Stimulated activated CD4-positive, alpha-beta T cell treated with anti-CD3 and anti-CD28 coated beads, Interleukin-12 subunit alpha, Interleukin-12 subunit beta, amount 100 ng/mL, for 24 hours (primary cell): ENCODE measurements at regions not wholly inside any gene's neighbourhood (a gene's known extent, or its start where the extent isn't known, plus 50 kb on each side); places are given as distances from the start of the nearest gene placed in this dataset.
"Not testable (repeated sequence)": the region's sequence is repeated elsewhere in the genome, so short reads cannot be mapped to it uniquely, and the experiment has no call there.

Experiments
- DNase-seq, 2 experiments: peaks; one replicate each; pipeline ENCODE4 v3.0.0-alpha.2; 2020; ENCODE audit warnings: low read depth in 2 of 2

DNA sequence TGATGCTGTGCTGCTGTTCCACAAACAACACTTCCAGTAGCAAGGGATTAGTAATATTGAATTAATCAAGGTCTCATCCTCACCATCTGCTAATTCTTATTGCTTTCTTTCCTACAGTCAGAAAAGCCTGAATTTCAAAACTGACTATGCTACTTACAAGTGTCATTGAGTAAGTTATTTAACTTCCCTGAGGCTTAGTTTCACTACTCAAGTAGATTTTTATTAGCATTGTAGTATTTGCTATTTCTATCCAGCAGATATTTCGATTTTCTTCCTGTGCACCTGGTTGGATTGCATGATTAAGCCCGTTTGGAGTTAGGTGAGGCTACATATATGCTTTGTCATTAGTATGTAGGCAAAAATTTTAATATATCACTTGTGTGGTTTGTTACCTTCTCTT is 591.5 kb downstream of the TRHDE start:
- DNase-seq, result no peak

DNA sequence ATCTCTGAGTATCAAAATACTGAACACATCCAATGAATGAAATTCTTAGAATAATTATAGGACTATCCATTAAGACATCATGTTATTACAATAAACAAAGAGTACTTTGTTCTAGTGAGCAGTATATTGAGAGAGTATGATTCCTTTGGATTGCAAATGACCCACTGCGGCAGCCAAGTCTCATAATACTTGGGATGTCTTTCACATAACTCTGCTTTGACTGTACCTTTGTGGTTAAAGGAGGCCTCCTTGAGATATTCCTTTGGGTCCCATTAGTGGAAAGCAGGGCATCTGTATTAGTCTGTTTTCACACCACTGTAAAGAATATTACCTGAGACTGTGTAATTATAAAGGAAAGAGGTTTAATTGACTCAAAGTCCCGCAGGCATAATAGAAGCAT is 593.8 kb downstream of the TRHDE start:
- DNase-seq, result no peak

DNA sequence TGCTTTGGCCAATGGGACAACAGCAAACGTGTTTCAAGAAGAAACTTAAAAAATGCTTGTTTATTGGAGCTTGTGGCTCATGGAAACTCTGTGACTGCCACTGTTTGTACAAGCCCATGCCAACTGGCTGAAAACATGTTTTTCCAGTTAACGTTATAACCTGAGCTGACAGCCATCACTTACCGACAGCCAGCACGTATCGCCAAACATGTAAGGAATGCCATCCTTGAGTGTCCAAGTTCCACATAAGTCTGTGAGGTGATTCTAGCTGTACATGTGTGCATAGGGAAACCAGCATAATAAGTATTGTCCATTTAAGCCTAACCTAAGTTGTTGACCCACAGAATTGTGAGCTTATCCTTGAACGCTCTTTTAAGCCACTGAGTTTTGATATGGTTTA is 596.9 kb downstream of the TRHDE start:
- no peak for DNase-seq

DNA sequence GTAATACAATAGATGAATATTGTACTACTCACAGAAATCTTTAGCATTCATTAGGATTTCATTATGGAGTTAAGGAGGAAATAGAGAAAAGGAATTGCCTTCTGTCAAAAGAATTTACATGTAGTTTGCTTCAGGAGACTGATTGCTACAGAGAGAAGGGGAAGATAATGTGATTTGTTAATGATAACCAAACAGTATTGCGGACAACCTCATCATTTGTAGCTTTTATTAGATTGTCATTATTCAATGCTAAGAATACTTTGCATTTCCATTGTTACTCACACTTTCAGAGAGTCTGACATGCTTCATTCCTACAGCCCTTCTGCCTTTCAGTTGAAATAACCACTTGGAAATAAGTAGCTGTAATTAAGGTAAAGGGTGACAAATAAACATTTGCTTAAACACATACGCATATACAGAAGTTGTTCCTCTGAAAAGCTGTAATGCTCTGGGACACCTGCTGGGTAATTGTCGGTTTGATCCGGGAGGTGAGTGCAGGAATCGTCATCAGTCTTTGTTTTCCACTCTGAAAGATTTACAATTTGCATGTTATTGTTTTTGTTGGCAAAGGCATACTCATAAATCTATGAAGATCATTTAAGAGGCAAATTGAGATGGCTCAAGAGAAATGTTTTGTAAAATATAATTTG is 600.2 kb downstream of the TRHDE start:
- DNase-seq, result no peak

DNA sequence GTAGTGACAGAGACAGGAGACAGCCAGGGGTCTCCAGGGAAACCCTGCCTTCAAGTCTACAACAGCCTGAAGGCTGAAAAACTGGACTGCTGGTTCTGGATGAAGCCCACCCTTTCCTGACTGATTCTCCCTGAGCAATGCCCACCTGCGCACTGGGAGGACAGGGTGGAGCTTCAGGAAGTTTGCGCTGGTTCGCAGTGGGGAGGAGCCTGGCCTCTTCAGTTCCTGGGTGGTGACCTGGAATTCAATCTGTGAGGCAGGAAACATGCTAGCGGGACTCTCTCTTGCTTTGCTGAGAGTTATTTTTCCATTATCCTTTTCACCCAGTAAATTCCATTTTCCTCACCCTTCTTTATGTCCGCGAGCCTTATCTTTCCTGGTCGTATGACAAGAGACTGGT is 600.8 kb downstream of the TRHDE start:
- no peak for DNase-seq

DNA sequence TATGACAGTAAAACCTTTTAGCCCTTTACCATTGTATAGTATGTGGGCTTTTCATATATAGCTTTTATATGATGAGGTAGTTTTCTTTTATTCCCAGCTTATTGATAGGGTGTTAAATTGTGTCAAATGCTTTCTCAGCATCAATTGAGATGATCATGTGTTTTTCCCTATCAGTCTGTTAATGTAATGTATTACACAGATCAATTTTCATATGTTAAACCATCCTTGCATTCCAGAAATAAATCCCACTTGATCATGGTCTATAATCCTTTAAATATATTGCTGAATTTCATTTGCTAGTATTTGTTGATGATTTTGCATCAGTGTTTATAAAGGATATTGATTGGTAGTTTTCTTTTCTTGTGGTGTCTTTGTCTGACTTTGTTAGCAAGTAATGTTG is 603.9 kb downstream of the TRHDE start:
- DNase-seq, result no peak

DNA sequence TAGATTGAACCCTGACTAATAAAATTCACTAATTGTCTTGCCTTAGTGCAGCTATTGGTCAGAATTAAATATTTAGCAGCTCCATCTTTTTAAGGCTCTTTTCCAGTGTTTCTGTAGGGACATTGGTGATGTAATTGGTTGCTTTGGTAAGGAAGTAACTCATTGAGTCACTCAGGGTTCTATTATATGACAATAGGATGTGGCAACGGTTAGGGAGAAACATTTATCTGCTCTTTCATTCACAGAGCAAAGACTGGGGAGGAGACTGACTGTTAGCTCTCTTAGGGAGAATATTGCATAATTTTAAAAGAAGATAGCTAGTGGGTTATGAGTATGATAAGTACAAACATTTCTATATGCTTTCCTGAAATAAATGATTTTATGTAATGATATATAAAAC is 616.5 kb downstream of the TRHDE start:
- DNase-seq, result no peak

DNA sequence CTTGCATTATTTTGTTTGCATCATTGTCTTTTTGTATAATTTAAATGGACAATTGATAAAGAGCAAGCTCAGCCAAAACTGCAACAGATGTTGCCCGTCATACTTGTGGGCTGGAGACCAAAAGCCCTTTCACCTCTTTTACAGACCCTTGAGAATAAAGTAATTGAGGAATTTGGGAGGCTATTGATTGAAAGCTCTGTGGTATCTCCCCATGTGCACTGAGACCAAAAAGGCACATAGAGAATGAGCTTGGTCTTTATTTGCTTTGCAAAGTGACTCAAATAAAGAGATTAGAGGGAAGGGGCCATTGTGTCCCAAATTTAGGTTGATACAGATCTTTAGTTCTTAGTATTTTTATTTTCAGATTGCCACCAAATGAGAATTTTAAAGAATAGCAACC is 617.6 kb downstream of the TRHDE start:
- no peak for DNase-seq

DNA sequence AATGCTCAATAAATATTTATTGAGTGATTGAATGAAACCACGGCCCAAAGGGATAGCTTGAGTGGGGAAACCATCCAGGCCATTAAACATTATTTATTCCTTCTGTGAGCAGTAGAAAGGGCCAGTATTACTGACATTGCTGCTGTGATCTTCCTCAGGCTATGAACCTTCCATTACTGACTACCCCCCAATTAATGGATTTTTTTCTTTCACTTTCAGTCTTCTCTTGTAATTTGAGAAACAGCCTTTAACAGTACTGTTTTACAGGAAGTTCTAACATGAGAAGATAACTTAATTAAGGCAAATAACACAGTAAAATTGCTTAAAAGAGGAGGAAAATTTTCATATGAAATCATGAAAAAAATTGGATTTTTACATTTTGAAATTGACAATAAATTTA is 629.5 kb downstream of the TRHDE start:
- no peak for DNase-seq

DNA sequence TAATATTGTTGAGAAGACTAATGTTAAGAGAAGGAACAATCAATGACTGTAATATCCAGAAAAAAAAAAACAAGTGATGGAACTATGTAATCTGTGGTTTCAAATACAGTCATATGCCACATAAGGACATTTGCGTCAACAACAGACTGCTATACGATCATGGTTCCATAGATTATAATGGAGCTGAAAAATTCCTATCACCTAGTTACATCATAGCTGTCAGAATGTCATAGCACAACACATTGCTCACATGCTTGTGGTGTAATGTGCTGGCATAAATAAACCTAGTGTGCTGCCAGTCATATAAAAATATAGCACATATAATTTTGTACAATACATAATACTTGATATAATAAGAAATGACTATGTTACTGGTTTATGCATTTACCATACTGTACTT is 653.5 kb downstream of the TRHDE start:
- DNase-seq, result no peak

DNA sequence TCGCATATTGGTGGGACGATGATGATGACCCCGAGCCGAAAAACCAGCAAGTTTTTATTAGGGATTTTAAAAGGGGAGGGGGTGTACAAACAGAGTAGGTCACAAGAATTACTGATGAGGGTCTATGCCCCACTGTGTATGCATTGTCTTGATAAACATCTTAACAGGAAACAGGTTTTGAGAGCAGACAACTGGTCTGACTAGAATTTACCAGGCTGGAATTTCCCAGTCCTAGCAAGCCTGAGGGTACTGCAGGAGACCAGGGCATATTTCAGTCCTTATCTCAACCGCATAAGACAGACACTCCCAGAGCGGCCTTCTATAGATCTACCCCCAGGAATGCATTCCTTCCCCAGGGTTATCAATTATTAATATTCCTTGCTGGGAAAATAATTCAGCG is 659.7 kb downstream of the TRHDE start:
- not testable (repeated sequence) for DNase-seq

DNA sequence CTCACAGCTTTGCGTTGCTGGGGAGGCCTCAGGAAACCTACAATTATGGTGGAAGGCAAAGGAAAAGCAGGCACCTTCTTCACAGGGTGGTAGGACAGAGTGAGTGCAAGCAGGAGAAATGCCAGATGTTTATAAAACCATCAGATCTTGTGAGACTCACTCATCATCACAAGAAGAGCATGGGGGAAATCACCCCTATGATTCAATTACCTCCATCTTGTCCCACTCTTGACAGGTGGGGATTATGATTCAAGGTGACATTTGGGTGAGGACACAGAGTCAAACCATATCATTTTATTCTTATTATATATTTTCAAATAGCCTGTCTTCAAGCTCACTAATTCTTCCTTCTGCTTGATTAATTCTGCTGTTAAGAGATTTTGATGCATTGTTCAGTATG is 665.3 kb downstream of the TRHDE start:
- DNase-seq, result no peak

DNA sequence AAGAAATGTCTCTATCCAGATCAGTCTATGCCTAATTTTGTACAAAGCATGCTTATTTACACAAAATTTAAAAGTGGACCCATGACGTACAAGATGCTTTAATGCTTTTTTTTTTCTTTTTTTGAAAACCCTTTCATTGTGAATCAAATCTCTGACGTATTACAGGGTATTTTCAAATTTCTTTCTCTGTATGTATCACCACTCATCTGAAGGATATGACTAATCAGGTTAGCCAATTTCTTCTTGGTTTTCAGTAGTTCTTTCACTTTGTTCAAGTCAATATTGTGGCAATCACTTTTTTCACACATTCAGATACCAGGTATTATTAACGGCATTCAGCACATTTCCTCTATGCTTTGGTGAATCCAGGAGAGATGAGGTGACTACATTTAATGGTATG is 685.3 kb downstream of the TRHDE start:
- no peak for DNase-seq

DNA sequence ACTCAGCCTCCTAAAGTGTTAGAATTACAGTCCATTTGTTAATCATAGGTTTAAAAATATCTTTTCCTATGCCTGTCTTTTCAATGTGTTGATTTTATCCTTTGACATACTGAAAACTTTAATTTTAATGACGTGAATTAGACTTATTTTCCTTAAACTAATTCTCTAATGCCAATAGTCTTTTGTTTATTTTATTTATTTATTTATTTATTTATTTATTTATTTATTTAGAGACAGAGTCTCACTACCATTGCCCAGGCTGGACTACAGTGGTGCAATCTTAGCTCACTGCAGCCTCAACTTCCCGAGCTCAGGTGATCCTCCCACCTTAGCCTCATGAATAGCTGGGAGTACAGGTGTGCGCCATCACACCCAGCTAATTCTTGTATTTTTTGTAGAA is 694.5 kb downstream of the TRHDE start:
- no peak for DNase-seq

DNA sequence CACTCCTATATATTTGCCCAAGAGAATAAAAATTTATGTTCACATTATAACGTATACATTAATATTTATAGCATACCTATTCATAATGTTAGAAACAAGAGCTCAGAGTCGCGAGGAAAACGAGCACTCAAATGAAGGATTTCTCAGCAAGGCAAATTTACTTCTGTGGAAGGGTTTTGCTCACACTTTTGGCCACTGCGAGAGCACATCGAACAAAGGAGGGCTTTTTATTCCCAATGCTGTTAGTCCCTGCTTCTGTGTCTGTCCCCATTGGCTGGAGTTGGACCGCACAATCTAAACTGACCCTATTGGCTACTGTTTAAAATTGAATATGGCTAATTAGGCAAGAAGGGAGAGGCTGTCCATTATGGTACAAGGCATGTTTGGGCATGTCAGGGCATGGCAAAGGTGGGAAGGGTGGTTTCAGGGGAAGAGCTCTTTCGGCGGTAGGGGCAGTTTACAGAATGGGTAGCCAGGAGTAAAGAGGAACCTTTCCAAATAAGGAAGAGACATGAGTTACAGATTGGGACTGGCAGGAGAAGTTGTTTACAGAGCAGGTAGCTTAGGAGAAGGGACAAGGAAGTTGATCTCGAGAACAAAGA is 702.9 kb downstream of the TRHDE start:
- no peak for DNase-seq

DNA sequence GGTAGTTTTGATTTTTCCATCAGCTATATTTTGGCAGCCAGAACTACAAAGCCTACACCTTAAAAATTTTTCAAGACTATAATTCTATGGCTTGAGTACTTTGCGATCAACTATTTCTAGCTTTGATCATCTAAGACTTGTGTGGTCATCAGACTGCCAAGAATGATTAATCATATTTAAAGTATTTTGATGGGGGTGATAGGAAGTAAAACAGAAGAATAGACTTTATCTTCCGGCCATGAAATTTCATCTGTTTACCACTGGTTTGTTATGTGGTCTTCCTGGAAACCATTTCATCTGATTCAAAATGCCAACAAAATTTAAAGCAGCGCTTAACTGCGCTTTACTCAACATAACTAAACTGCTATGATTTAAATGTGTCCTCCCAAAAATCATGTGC is 706.8 kb downstream of the TRHDE start:
- no peak for DNase-seq

DNA sequence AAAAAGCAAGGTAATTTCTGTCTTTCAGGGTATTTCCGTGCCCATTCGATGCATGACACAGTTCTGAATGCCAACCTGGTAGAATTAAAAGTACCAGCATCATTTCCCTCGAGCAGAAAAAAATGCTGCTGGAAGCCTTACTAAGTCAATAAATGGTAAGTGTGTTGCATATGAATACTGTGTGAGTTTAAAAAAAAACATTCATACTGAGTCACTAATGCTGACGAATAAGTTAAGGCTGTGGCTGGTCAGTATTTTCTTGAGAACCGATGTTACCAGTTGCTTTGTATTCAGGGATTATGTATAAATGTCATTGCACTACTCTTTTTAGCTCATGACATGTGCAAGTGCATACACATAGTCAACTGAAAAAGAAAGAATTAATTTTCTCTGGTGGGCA is 710.2 kb downstream of the TRHDE start:
- no peak for DNase-seq

DNA sequence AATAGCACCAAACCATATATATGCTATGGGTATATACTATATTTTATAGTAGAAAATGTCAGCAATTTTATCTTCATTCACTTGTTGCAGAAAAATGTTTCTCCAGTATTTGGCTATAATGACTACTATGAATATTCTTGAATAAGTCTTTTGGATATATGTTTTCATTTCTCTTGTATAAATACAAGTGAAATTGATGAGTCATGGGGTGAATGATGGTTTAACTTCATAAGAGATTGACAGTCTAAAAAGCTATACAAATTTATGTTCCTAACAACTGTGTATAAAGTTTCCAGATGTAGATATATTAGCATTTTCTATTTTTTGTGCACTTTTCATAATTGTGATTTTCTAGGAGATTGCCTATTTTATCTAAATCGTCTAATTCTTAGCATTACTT is 714.8 kb downstream of the TRHDE start:
- no peak for DNase-seq

DNA sequence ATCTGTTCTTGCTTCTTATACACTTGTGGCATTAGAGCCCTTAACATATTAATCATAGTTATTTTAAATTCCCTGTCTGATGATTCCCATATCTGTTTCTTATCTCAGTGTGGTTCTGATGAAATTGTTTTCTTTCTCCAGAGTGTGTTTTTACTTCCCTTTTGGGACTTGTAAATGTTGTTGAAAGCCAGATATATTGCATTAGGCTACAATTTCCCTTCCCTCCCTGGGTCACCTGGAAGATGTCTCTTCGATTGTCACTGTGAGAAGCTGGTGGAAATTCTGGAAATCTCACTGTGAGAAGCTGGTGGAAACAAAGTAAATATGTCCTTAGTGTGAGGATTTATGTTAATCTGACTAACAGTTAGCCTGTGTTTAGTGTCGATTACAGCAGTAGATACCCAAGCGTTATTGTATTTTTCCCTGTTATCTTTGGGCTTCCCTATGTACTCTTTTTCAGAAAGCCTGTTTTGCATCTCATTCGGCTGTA is 717.3 kb downstream of the TRHDE start:
- no peak for DNase-seq

DNA sequence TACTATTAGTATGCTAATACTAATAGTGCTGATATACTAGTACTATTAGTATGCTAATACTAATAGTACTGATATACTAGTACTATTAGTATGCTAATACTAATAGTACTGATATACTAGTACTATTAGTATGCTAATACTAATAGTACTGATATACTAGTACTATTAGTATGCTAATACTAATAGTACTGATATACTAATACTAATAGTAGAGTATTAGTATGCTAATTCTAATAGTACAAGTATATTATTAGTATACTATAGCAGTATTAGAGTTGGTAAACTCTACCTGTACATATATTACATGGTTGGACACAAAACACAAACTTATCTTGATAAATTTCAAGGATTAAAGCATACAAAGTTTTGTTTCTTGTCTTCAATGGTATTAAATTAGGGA is 722.9 kb downstream of the TRHDE start:
- DNase-seq, result not testable (repeated sequence)

DNA sequence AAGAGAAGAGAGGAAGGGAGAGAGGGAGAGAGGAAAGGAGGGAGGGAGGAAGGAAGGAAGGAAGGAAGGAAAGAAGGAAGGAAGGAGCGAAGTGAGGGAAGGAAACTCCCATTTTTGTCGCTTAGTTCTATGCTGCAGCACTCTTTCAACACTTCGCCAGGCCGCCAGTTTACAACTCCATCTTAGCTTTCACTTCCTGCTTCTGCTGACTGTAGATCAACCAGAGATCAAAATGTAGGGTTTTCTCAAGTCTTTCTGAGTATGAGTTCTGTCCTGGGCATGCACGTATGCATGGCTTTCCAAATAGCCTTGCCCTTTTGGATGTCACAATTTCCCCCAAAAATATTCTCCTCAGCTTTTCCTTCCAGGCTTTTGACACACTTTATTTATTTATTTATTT is 723.4 kb downstream of the TRHDE start:
- no peak for DNase-seq

DNA sequence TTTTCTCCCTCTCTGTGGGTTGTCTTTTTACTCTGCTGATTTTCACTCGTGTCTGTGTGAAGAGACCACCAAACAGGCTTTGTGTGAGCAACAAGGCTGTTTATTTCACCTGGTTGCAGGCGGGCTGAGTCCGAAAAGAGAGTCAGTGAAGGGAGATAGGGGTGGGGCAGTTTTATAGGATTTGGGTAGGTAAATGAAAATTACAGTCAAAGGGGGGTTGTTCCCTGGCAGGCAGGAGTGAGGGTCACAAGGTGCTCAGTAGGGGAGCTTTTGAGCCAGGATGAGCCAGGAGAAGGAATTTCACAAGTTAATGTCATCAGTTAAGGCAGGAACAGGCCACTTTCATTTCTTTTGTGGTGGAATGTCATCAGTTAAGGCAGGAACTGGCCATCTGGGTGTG is 729.6 kb downstream of the TRHDE start:
- DNase-seq, result not testable (repeated sequence)

DNA sequence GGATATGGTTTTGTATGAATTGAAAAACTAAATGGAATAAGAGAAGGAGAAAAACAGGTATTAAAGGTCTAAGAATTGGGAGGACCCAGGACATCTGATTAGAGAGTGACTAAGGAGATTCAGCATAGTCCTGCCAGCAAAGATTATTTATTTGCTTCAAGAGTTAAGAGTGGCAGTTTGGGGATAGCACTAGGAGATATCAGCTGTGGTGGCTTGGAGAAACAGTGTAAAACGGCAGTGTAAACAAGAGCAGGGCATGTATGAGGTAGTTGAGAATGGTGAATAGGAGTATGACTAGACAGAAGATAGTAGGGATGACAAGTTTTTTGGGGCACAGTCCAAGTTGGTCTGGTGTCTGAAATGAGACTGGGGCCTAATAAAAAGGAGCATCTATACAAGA is 730.3 kb downstream of the TRHDE start:
- DNase-seq, result not testable (repeated sequence)
